HG02623 (cell line): ENCODE measurements at regions not wholly inside any gene's neighbourhood (a gene's known extent, or its start where the extent isn't known, plus 50 kb on each side); places are given as distances from the start of the nearest gene placed in this dataset.

Experiments
- ATAC-seq: cut with Tn5 transposase; IDR thresholded peaks from one replicate; pipeline ENCODE4 v1.9.1; 2021; ENCODE audit warnings: moderate library complexity; ENCODE audit not compliant: unreplicated experiment

- no peak for ATAC-seq
Observed at GRCh38 chr5:125517973-125518550, 771.6 kb upstream of the ZNF608 start.

GRCh38 chr5:125521289-125521688, 774.9 kb upstream of the ZNF608 start:
- no peak for ATAC-seq

GRCh38 chr5:125525356-125525755, 778.9 kb upstream of the ZNF608 start:
- no peak for ATAC-seq

GRCh38 chr5:125526966-125527365, 780.5 kb upstream of the ZNF608 start:
- ATAC-seq: no peak

GRCh38 chr5:125528881-125529280, 782.4 kb upstream of the ZNF608 start:
- ATAC-seq: no peak

- ATAC-seq: no peak
Observed at GRCh38 chr5:125530833-125531615, 784.6 kb upstream of the ZNF608 start.

- no peak for ATAC-seq
Observed at GRCh38 chr5:125536095-125536494, 789.7 kb upstream of the ZNF608 start.

- no peak for ATAC-seq
Observed at GRCh38 chr5:125536582-125536981, 790.1 kb upstream of the ZNF608 start.

- no peak for ATAC-seq
Observed at GRCh38 chr5:125537661-125538060, 791.2 kb upstream of the ZNF608 start.

GRCh38 chr5:125538469-125538868, 792.0 kb upstream of the ZNF608 start:
- ATAC-seq: no peak

GRCh38 chr5:125541085-125541484, 794.6 kb upstream of the ZNF608 start:
- ATAC-seq: no peak

- ATAC-seq: no peak
Observed at GRCh38 chr5:125549322-125549911, 803.0 kb upstream of the ZNF608 start.

- ATAC-seq: no peak
Observed at GRCh38 chr5:125550274-125550673, 803.8 kb upstream of the ZNF608 start.

GRCh38 chr5:125551246-125551645, 804.8 kb upstream of the ZNF608 start:
- no peak for ATAC-seq

- ATAC-seq: no peak
Observed at GRCh38 chr5:125551797-125552196, 805.4 kb upstream of the ZNF608 start.

- ATAC-seq: no peak
Observed at GRCh38 chr5:125552486-125552885, 806.0 kb upstream of the ZNF608 start.

- ATAC-seq: no peak
Observed at GRCh38 chr5:125554355-125554754, 807.9 kb upstream of the ZNF608 start.

- no peak for ATAC-seq
Observed at GRCh38 chr5:125555591-125555990, 809.2 kb upstream of the ZNF608 start.

- ATAC-seq: no peak
Observed at GRCh38 chr5:125558016-125558415, 811.6 kb upstream of the ZNF608 start.

- no peak for ATAC-seq
Observed at GRCh38 chr5:125558466-125558865, 812.0 kb upstream of the ZNF608 start.

GRCh38 chr5:125559296-125559695, 812.9 kb upstream of the ZNF608 start:
- no peak for ATAC-seq

- no peak for ATAC-seq
Observed at GRCh38 chr5:125560476-125561225, 814.2 kb upstream of the ZNF608 start.
